ENCODE measurements at regions not wholly inside any gene's neighbourhood (a gene's known extent, or its start where the extent isn't known, plus 50 kb on each side); places are given as distances from the start of the nearest gene placed in this dataset.

DNA sequence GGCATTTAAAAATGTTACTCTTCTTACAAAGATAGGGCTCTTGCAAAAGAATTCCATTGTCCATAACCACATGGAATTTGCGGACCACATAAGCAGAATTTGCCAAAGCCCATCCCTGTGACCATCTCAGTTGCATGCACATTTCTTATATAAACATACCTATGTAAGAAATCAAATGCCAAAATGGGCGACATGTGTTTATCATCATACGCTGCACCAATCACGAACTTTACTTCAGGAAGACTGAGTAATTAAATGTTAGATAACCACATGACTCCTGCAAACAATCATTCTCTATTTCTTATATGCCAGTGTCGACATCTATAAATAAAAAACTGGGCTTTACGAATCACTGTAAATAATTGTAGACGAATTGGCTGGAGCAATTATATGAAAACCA lies 186.1 kb upstream of the RBMS1 start:
- Mint-ChIP-seq H3K9me3 (no peaks in the 10 kb centered on the region), H3K27ac (ENCODE audit: low read depth) (no peak overlapping the region), H3K4me1 (no peaks in the 10 kb centered on the region), H3K27me3 (peaks cover 81% of the 10 kb centered on the region), H3K4me3 (no peak overlapping the region), H3K36me3 (ENCODE audit: insufficient read depth) (no peaks in the 10 kb centered on the region)
- ATAC-seq (replicated peaks; ENCODE audit: extremely low read depth, poor library complexity, severe bottlenecking), result no peak
- DNase-seq (ENCODE audit: low spot score in 2 of 2), result no peak

DNA sequence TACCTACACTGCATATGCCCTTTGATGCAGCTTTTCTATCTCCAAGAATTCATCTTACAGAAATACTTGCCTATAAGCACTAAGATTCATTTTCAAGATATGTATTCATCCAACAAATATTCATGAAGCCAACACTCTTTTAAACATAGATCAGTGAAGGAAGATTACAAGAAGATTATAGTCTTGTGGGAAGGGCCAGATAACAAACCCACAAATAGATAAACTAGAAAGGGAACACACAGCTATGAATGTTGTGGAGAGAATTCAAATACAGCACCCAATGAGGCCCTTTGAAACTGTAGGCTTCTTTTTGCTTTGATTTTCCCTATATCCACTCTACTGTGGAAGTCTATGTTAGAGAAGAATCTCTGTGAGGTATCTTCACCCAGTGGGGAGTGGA lies 186.7 kb upstream of the RBMS1 start:
- H3K27me3 Mint-ChIP-seq, result peaks cover 81% of the 10 kb centered on the region
- DNase-seq (ENCODE audit: low spot score in 2 of 2) (no peak), ATAC-seq (replicated peaks; ENCODE audit: extremely low read depth, poor library complexity, severe bottlenecking) (no peak)
- no peaks in the 10 kb centered on the region for H3K36me3 Mint-ChIP-seq (ENCODE audit: insufficient read depth)
- no peaks in the 10 kb centered on the region for H3K9me3 Mint-ChIP-seq
- no peak overlapping the region for H3K4me3 Mint-ChIP-seq
- no peak overlapping the region for H3K27ac Mint-ChIP-seq (ENCODE audit: low read depth)
- H3K4me1 Mint-ChIP-seq, result no peaks in the 10 kb centered on the region

DNA sequence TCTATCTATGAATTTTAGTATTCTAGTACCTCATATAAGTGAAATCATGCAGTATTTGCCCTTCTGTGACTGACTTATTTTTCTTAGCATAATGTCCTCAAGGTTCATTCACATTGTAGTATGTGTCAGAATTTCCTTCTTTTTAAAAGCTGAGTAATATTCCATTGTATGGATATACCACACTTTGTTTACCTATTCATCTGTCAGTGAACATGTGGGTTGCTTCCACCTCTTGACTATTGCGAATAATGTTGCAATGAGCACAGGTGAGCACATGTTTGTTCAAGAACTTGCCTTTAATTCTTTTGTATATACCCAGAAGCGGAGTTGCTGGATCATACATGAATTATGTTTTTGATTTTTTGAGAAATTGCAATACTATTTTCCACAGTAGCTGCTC lies 187.4 kb upstream of the RBMS1 start:
- Mint-ChIP-seq H3K9me3 (no peaks in the 10 kb centered on the region), H3K27me3 (peaks cover 79% of the 10 kb centered on the region), H3K4me1 (no peaks in the 10 kb centered on the region), H3K36me3 (ENCODE audit: insufficient read depth) (no peaks in the 10 kb centered on the region), H3K4me3 (no peak overlapping the region), H3K27ac (ENCODE audit: low read depth) (no peak overlapping the region)
- DNase-seq (ENCODE audit: low spot score in 2 of 2) (no peak), ATAC-seq (replicated peaks; ENCODE audit: extremely low read depth, poor library complexity, severe bottlenecking) (no peak)

DNA sequence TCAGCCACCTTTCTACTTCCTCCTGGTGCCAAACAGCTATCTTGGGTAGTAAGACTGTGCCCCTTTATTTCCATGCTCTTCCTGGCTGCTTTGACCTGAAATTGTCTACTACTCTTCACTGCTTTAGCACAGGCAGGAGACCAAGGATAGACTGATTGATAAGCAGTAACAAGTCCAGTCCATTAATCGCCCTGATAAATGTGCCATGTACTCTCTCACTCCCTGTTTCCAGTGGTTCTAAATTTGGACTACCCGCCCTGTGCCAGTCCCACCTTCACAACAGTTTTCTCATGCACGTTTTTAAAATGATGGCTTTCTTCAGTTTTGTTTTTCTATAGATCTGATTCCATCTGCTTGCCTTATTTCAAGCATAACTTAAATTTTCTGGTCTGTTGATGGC lies 189.6 kb upstream of the RBMS1 start:
- ATAC-seq (replicated peaks; ENCODE audit: extremely low read depth, poor library complexity, severe bottlenecking), result no peak

DNA sequence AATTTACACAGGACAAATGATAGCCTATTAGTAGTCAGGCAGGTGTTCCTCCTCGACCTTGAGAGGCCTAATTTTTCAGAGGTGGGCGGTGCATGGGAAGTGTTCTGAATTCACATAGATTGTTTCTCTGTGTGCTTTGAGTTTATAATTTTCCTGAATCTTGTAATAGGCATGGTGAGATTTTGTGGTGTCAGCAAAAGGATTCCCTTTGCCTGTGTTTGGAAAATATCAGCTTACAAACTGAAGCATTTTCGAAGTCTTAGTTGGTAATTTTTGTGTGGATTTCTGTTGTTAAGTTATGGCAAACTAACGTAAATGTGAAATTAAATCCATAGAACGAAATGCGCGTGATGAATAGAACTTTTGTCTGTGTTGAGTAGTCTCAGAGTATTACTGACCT lies 194.0 kb upstream of the RBMS1 start:
- H3K4me3 Mint-ChIP-seq, result no peak overlapping the region
- no peaks in the 10 kb centered on the region for H3K9me3 Mint-ChIP-seq
- DNase-seq (ENCODE audit: low spot score in 2 of 2) (no peak), ATAC-seq (replicated peaks; ENCODE audit: extremely low read depth, poor library complexity, severe bottlenecking) (no peak)
- H3K27ac Mint-ChIP-seq (ENCODE audit: low read depth), result no peak overlapping the region
- H3K4me1 Mint-ChIP-seq, result no peaks in the 10 kb centered on the region
- H3K27me3 Mint-ChIP-seq, result peaks cover 31% of the 10 kb centered on the region
- H3K36me3 Mint-ChIP-seq (ENCODE audit: insufficient read depth), result no peaks in the 10 kb centered on the region

More for the DNA sequence above, 189.6 kb upstream of the RBMS1 start:
- no peaks in the 10 kb centered on the region for H3K36me3 Mint-ChIP-seq (ENCODE audit: insufficient read depth)
- no peak overlapping the region for H3K27ac Mint-ChIP-seq (ENCODE audit: low read depth)
- H3K4me3 Mint-ChIP-seq, result no peak overlapping the region
- no peaks in the 10 kb centered on the region for H3K4me1 Mint-ChIP-seq
- no peaks in the 10 kb centered on the region for H3K9me3 Mint-ChIP-seq
- peaks cover 65% of the 10 kb centered on the region for H3K27me3 Mint-ChIP-seq
- DNase-seq (ENCODE audit: low spot score in 2 of 2), result no peak

DNA sequence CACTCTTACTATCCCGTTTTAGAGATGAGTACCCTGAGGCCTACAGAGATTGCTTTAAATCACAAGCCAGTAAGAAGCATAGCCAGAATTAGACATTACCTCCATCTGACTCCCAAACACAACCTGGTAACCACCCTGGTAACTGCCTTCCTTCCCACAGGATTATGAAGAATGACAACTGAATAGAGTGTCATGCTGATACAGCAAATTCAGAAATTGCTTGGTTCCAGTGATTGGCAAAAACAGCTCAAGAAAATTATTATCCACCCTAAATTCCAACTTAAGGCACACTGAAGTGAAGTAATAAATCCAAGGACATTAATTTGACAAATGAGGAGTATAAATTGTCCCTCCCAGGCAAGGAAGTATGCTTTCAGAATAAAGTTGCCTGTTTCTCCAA lies 195.8 kb upstream of the RBMS1 start:
- no peaks in the 10 kb centered on the region for H3K9me3 Mint-ChIP-seq
- peaks cover 13% of the 10 kb centered on the region for H3K27me3 Mint-ChIP-seq
- no peaks in the 10 kb centered on the region for H3K36me3 Mint-ChIP-seq (ENCODE audit: insufficient read depth)
- H3K4me3 Mint-ChIP-seq, result no peak overlapping the region
- H3K27ac Mint-ChIP-seq (ENCODE audit: low read depth), result no peak overlapping the region
- no peak for ATAC-seq (replicated peaks; ENCODE audit: extremely low read depth, poor library complexity, severe bottlenecking)
- no peaks in the 10 kb centered on the region for H3K4me1 Mint-ChIP-seq
- no peak for DNase-seq (ENCODE audit: low spot score in 2 of 2)

DNA sequence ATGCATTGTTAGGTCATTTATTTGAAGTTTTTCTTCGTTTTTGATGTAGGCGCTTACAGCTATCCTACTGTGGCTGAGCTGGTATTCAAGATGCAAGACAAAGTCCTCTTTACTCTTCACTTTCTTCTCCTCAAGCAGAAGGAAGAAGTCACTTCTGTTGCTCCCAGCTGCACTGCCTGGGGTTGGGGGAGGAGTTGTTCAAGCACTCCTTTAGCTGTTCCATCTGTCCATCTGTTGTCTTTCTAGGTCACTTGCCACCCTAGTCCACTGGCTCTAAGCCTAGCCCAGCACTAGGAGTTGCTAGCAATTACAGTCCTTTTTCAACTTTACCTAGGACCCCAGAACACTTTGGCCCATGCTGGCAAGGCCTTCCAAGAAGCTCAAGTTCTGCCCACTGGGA lies 200.6 kb upstream of the RBMS1 start:
- no peak overlapping the region for H3K4me3 Mint-ChIP-seq
- no peak overlapping the region for H3K27ac Mint-ChIP-seq (ENCODE audit: low read depth)
- DNase-seq (ENCODE audit: low spot score in 2 of 2) (no peak), ATAC-seq (replicated peaks; ENCODE audit: extremely low read depth, poor library complexity, severe bottlenecking) (no peak)
- H3K36me3 Mint-ChIP-seq (ENCODE audit: insufficient read depth), result no peaks in the 10 kb centered on the region
- H3K4me1 Mint-ChIP-seq, result no peaks in the 10 kb centered on the region
- no peaks in the 10 kb centered on the region for H3K9me3 Mint-ChIP-seq
- H3K27me3 Mint-ChIP-seq, result no peaks in the 10 kb centered on the region

DNA sequence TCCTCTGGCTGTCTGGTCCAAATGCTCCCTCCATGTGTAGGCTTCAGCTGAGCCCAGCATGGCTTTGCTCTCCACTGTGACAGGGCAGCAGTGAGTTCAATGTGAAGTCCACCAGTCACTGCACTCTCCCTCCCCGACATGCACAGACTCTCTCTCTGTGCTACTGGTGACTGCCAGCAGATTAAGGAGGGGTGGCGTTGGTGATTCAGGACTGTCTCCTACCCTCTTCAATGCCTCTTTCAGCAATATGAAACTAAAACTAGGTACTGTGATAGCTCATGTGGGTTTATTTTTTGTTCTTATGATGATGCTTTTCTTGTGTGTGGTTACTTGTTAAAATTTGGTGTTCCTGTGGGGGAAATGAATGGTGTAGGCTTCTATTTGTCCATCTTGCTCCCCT lies 201.0 kb upstream of the RBMS1 start:
- DNase-seq (ENCODE audit: low spot score in 2 of 2), result no peak
- no peaks in the 10 kb centered on the region for H3K9me3 Mint-ChIP-seq
- no peak overlapping the region for H3K4me3 Mint-ChIP-seq
- H3K27me3 Mint-ChIP-seq, result no peaks in the 10 kb centered on the region
- H3K36me3 Mint-ChIP-seq (ENCODE audit: insufficient read depth), result no peaks in the 10 kb centered on the region
- no peaks in the 10 kb centered on the region for H3K4me1 Mint-ChIP-seq
- no peak overlapping the region for H3K27ac Mint-ChIP-seq (ENCODE audit: low read depth)
- ATAC-seq (replicated peaks; ENCODE audit: extremely low read depth, poor library complexity, severe bottlenecking), result no peak

DNA sequence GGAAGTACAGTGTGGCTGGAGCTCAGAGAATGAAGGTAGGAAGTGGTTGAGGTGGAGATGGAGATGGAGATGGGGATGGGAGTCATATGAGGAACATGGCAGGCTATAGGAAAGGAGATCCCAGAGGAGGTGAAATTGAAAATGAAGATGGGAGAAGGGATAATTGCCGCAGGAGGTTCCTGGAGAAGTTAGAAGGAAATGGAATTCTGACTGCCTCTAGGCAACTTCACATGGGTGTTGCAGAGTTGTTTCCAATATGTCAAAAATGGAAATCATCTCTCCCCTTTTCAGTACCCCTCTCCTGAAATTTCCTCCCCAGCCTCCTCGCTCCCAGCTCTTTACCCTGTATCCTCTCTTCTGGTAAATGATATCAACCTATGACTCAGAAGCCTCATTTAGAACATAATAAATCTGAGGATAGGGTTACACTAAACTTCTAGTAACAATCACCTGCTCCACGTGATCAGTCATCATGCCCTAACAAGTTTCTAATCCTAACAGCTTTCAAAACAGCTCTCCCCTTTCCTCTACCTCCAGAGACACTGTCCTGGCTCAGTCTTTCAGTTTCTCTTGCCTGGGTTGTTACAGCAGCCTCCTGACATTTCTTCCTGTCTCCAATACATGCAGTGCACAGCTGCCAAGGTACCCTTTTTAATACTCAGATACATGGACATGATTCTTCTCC lies 201.9 kb upstream of the RBMS1 start:
- no peaks in the 10 kb centered on the region for H3K27me3 Mint-ChIP-seq

DNA sequence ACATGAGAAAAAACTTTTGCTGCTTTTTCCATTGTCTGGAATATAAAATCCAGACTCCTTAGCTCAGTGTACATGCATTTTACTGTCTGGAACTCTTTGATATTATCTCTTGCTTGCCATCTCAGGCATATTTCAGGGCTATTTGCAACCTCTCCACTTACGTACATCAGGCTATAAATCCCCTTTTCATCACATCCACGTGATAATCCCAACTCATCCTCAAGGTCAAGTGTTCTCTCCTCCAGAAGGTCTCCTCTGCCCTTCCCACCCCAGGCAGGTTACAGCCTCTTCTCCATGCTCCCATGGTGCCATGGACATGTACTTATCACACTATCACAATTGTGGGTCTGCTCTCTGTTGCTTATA lies 202.5 kb upstream of the RBMS1 start:
- ATAC-seq (replicated peaks; ENCODE audit: extremely low read depth, poor library complexity, severe bottlenecking) (no peak), DNase-seq (ENCODE audit: low spot score in 2 of 2) (no peak)
- H3K4me3 Mint-ChIP-seq, result no peak overlapping the region
- no peaks in the 10 kb centered on the region for H3K9me3 Mint-ChIP-seq
- no peaks in the 10 kb centered on the region for H3K4me1 Mint-ChIP-seq
- H3K27ac Mint-ChIP-seq (ENCODE audit: low read depth), result no peak overlapping the region
- H3K36me3 Mint-ChIP-seq (ENCODE audit: insufficient read depth), result no peaks in the 10 kb centered on the region
- peaks cover 3% of the 10 kb centered on the region for H3K27me3 Mint-ChIP-seq

More for the DNA sequence above, 201.9 kb upstream of the RBMS1 start:
- no peaks in the 10 kb centered on the region for H3K9me3 Mint-ChIP-seq
- no peak overlapping the region for H3K27ac Mint-ChIP-seq (ENCODE audit: low read depth)
- no peaks in the 10 kb centered on the region for H3K4me1 Mint-ChIP-seq
- no peak overlapping the region for H3K4me3 Mint-ChIP-seq
- DNase-seq (ENCODE audit: low spot score in 2 of 2) (no peak), ATAC-seq (replicated peaks; ENCODE audit: extremely low read depth, poor library complexity, severe bottlenecking) (no peak)
- H3K36me3 Mint-ChIP-seq (ENCODE audit: insufficient read depth), result no peaks in the 10 kb centered on the region

DNA sequence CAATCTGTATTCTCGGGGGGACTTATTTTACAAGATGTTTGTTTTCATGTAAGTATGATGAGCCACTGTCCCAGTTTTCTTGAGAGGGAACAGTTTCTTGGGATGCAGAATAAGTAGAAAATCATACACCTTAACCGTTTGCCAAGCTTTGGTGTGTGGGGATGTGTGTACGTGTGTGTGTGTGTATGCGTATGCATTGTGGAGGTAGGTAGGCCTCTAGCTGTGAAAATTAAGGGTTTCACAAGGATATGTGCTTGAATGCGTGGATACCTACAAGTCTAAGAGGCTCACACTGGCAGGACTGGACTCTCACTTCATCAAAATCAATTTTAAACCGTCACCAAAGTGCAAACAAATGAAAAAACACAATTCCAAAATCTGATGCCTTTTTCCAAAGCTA lies 204.2 kb upstream of the RBMS1 start:
- H3K27me3 Mint-ChIP-seq, result peaks cover 6% of the 10 kb centered on the region
- H3K9me3 Mint-ChIP-seq, result no peaks in the 10 kb centered on the region
- H3K4me1 Mint-ChIP-seq, result no peaks in the 10 kb centered on the region
- H3K4me3 Mint-ChIP-seq, result no peak overlapping the region
- no peak for DNase-seq (ENCODE audit: low spot score in 2 of 2)
- H3K36me3 Mint-ChIP-seq (ENCODE audit: insufficient read depth), result no peaks in the 10 kb centered on the region
- no peak overlapping the region for H3K27ac Mint-ChIP-seq (ENCODE audit: low read depth)
- ATAC-seq (replicated peaks; ENCODE audit: extremely low read depth, poor library complexity, severe bottlenecking), result no peak

DNA sequence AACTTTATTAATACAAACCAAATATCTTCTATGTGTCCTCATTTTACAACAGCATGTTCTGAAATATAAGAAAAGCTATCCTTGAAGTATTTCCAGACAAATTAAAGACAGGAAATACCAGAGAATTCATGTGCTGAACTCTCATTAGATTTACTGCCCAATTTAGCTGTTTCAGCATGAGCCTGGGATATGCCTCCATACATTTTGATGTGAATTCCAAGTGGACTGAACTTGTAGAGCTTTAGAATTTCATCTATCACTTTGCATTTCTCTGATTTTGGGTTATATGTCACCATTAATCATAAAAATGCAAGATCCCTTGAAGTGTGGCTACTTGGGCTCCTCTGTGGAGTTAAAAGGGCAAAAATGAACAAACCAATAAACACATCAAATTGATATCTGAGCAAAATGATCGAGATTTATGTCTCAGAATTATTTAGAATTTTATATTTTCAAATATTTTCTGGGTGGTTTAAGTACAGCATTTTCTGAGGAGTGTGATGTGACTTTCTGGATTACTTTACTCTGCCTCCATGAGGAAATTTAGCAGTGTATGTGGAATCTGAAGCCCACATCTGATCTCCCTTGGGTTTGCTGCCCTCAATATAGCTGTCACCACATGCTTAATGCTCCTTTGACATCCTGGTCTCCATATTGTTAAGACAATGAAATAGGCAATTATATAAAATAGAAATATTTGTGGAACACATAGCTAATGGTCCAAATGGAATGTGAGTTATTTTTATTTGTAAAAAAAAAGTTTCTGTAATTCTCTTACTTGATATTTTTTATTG lies 206.6 kb upstream of the RBMS1 start:
- Mint-ChIP-seq H3K27me3 (peaks cover 15% of the 10 kb centered on the region), H3K4me1 (peaks cover 13% of the 10 kb centered on the region), H3K36me3 (ENCODE audit: insufficient read depth) (no peaks in the 10 kb centered on the region), H3K4me3 (no peak overlapping the region), H3K27ac (ENCODE audit: low read depth) (no peak overlapping the region), H3K9me3 (no peaks in the 10 kb centered on the region)
- no peak for ATAC-seq (replicated peaks; ENCODE audit: extremely low read depth, poor library complexity, severe bottlenecking)
- no peak for DNase-seq (ENCODE audit: low spot score in 2 of 2)

DNA sequence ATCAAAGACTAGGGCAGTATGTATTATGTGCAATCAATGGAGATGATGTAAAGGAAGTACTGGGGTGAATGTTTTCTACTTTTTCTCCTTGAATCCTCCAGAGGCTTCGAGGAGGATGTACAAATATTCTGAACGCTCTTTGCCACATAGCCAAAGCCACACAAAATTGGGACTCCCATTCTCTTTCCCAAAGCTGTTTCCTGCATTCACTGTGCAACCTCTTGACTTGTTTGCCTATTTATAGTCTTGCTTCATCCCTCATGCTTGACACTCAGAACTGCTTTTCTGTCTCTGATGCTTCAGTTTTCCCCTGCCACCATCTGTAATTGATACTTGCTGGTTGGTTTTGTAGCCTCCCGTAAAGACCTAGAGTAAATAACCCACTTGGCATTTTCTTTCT lies 208.2 kb upstream of the RBMS1 start:
- no peaks in the 10 kb centered on the region for H3K36me3 Mint-ChIP-seq (ENCODE audit: insufficient read depth)
- ATAC-seq (replicated peaks; ENCODE audit: extremely low read depth, poor library complexity, severe bottlenecking), result no peak
- H3K4me1 Mint-ChIP-seq, result peaks cover 13% of the 10 kb centered on the region
- DNase-seq (ENCODE audit: low spot score in 2 of 2), result no peak
- H3K27ac Mint-ChIP-seq (ENCODE audit: low read depth), result no peak overlapping the region
- H3K4me3 Mint-ChIP-seq, result no peak overlapping the region
- H3K9me3 Mint-ChIP-seq, result no peaks in the 10 kb centered on the region
- H3K27me3 Mint-ChIP-seq, result peaks cover 15% of the 10 kb centered on the region
